GM13977 (cell line): ENCODE measurements at regions not wholly inside any gene's neighbourhood (a gene's known extent, or its start where the extent isn't known, plus 50 kb on each side); places are given as distances from the start of the nearest gene placed in this dataset.

Experiments
- DNase-seq: peaks from one replicate; pipeline ENCODE4 v3.0.0; 2012; ENCODE audit warnings: low spot score
- CTCF ChIP-seq: IDR thresholded peaks from 2 replicates; pipeline ENCODE4 v1.5.1; 2012; ENCODE audit warnings: mild to moderate bottlenecking, control low read depth; ENCODE audit not compliant: insufficient read depth; ENCODE audit errors: extremely low read depth, missing control alignments
- in situ Hi-C: fragments of 300-500 bp; cut with MboI; formaldehyde crosslinking; loops from one replicate; pipeline ENCODE4 v1.12.0; 2022; ENCODE audit warnings: low sequenced_read_pairs, low pct_unique_long_range_greater_than_20kb, mixed read lengths, inconsistent platforms; ENCODE audit not compliant: unreplicated experiment

- no peak for TF ChIP-seq CTCF
- DNase-seq, result no peak
- in situ Hi-C loops, result no loop called here
These were observed 167.7 kb upstream of the MYCN start for GRCh38 chr2:15772681-15773080.

GRCh38 chr2:15773204-15773603, 167.1 kb upstream of the MYCN start:
- in situ Hi-C loops, result no loop called here
- DNase-seq, result no peak

GRCh38 chr2:15773846-15774245, 166.5 kb upstream of the MYCN start:
- no peak for DNase-seq
- in situ Hi-C loops, result no loop called here
- TF ChIP-seq CTCF, result no peak

More at GRCh38 chr2:15773204-15773603, 167.1 kb upstream of the MYCN start:
- TF ChIP-seq CTCF, result no peak

- in situ Hi-C loops, result no loop called here
- no peak for DNase-seq
- no peak for TF ChIP-seq CTCF
These were observed 164.4 kb upstream of the MYCN start for GRCh38 chr2:15775753-15776628.

GRCh38 chr2:15776629-15776919, 163.8 kb upstream of the MYCN start:
- in situ Hi-C loops, result no loop called here
- no peak for DNase-seq
- no peak for TF ChIP-seq CTCF

GRCh38 chr2:15776992-15777702, 163.2 kb upstream of the MYCN start:
- in situ Hi-C loops, result no loop called here
- TF ChIP-seq CTCF, result no peak
- DNase-seq, result no peak
